ENCODE measurements at regions not wholly inside any gene's neighbourhood (a gene's known extent, or its start where the extent isn't known, plus 50 kb on each side); places are given as distances from the start of the nearest gene placed in this dataset.

DNA sequence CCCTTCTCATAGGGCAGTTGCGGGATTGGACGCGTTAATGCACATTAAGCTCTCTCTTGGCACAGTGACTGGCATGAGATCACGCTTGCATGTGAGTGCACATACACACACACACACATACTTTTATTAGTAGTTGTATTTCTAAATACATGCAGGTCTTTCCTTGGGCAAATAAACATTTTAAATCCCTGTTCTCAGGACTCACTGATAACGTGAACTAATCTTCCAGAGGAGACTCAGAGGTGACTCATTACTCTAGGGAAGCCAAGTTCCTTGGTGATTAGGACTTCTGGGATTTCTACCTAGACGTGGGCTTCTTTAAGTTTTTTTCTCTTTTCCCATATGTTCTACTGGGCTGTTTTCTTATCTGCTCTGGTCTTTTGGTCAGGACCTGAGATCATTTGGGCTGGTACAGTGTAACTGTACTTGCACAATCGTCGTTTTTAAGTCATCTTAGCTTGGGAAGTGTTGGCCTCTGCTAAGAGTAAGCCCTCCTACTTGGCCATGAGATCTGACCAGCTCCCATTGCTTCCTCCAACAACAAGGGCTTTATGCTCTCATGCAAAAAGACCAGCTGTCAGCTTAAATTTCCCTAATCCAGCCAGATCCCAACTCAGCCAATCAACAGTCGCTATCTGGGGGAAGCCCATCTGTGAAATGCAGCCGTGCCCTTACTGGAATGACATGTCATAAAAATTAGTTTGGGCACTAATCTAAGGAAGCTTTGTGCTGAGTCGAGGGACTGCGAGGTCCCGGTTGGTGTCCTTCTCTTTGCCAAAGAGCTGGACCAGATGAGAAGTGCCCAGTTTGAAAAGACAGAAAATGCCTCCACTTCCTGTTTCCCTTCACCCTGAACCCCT is 176.4 kb upstream of the ANKRD55 start:
- peak overlapping the region in 4 of 10 donors; percentile 6 to 74 (median 32) for H3K27ac ChIP-seq

DNA sequence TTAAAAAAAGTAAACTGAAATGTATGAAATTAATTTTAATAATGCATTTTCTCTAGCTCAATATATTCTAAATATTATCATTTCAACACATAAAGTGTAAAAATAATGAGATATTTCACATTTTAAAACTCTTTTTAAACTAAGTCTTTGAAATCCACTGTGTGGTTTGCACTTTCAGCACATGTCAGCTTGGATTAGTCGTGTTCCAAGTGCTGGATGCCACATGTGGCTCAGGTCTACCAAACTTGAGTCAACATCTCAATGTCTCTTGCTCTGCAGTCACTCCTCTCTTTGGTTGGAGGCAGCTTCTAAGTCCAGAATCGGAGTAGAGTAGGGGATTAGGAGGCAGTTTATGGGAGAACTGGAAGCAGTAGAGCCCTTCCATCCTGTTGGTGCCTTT is 173.7 kb upstream of the ANKRD55 start:
- Histone ChIP-seq H3K27ac (no peak overlapping the region), H3K27me3 (no peaks in the 10 kb centered on the region), H3K36me3 (no peaks in the 10 kb centered on the region), H3K4me3 (no peak overlapping the region), H3K9me3 (no peaks in the 10 kb centered on the region), H3K4me1 (peaks cover 0 to 30% (median 11%) of the 10 kb centered on the region in 9 donors)
- intact Hi-C loops (cut with DNase I) = no loop called here
- TF ChIP-seq, protein P1, sequence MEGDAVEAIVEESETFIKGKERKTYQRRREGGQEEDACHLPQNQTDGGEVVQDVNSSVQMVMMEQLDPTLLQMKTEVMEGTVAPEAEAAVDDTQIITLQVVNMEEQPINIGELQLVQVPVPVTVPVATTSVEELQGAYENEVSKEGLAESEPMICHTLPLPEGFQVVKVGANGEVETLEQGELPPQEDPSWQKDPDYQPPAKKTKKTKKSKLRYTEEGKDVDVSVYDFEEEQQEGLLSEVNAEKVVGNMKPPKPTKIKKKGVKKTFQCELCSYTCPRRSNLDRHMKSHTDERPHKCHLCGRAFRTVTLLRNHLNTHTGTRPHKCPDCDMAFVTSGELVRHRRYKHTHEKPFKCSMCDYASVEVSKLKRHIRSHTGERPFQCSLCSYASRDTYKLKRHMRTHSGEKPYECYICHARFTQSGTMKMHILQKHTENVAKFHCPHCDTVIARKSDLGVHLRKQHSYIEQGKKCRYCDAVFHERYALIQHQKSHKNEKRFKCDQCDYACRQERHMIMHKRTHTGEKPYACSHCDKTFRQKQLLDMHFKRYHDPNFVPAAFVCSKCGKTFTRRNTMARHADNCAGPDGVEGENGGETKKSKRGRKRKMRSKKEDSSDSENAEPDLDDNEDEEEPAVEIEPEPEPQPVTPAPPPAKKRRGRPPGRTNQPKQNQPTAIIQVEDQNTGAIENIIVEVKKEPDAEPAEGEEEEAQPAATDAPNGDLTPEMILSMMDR (IDR thresholded peaks at IDR 0.05) = no peak
- ATAC-seq (no peak), DNase-seq (no peak)
- WGBS, 2 donors = 85 to 97% methylated on average over 2 of the region's 2 CpGs

More for the DNA sequence above, 176.4 kb upstream of the ANKRD55 start:
- peak in 1 of 2 donors; percentile 39 for DNase-seq
- ATAC-seq = peak; percentile 54 to 87 (median 72)
- Histone ChIP-seq H3K27me3 (no peaks in the 10 kb centered on the region), H3K4me1 (peaks cover 0 to 44% (median 13%) of the 10 kb centered on the region in 9 donors), H3K9me3 (no peaks in the 10 kb centered on the region), H3K36me3 (no peaks in the 10 kb centered on the region), H3K4me3 (no peak overlapping the region)
- TF ChIP-seq, protein P1 (IDR thresholded peaks at IDR 0.05) = no peak
- intact Hi-C loops (cut with DNase I) = no loop called here
- 63 to 72% methylated on average over 13 of the region's 13 CpGs for WGBS, 2 donors

DNA sequence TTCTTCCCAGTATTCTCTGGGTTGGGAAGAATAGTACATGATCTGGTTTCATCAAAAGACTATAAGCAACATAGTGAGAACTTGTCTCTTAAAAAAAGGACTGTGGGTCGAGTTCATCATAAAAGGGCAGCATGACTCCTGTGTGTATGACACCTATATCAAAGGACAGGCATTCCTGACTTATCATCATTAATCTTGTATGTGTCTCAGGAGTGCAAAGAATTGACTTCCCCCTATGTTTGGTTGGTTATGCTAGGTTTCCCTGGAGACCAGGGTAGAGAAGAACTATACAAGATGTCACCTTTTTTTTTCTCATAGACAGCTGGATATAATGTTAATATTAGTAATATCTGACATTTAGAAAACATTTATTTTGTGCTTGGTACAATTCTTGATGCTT is 173.1 kb upstream of the ANKRD55 start:
- DNase-seq = no peak
- Histone ChIP-seq H3K4me3 (no peak overlapping the region), H3K27ac (no peak overlapping the region), H3K27me3 (no peaks in the 10 kb centered on the region), H3K36me3 (no peaks in the 10 kb centered on the region), H3K9me3 (no peaks in the 10 kb centered on the region), H3K4me1 (peaks cover 0 to 27% (median 11%) of the 10 kb centered on the region in 9 donors)
- ATAC-seq = no peak
- WGBS, 2 donors = 93 to 100% methylated on average over 1 of the region's 1 CpG
- TF ChIP-seq, protein P1 (IDR thresholded peaks at IDR 0.05) = no peak
- intact Hi-C loops (cut with DNase I) = no loop called here

DNA sequence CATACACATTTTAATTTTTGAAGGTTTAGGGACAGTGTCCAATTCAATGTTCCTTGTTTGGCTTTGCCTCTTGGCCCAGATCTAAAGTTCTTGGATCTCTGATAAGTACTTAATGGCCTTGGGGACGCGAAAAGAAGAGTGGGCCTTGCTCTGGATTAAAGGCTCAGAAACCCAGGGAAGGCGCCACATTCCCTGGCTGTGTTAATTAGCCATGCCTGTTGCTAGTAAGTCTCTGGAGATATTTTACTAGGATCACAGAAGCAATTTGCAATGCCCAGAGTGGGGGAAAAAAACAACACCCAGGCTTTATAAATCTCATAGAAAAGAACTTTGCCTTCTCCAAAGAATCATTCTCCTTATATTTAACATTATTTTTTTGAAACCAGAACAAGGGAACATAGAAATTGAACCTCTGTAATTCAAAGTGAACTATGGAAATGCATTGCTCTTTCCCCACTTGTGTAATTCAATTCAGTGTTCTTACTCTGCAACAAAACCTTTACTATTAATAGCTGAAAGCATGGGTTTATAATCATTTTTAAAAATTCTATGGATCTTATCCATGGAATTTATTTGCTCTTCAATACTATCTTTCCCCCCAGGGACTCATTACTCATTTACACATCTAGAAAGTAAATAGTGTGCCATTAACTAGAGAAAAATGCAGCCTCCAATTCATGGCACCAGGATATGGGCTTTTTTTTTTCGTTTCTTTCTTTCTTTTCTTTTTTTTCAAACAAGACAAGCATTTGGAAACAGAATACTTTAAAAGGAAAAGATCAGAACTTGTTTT is 172.2 kb upstream of the ANKRD55 start:
- Histone ChIP-seq H3K4me1 (peaks cover 0 to 27% (median 11%) of the 10 kb centered on the region in 9 donors), H3K36me3 (no peaks in the 10 kb centered on the region), H3K27me3 (no peaks in the 10 kb centered on the region), H3K27ac (no peak overlapping the region), H3K4me3 (no peak overlapping the region), H3K9me3 (no peaks in the 10 kb centered on the region)
- TF ChIP-seq, protein P1 (IDR thresholded peaks at IDR 0.05) = no peak
- intact Hi-C loops (cut with DNase I) = no loop called here
- DNase-seq (no peak), ATAC-seq (no peak)
- 62 to 66% methylated on average over 4 of the region's 4 CpGs for WGBS, 2 donors

Measured in heart right ventricle (tissue), 16 donors.